HPDE6-E6E7 (cell line): ENCODE measurements at regions not wholly inside any gene's neighbourhood (a gene's known extent, or its start where the extent isn't known, plus 50 kb on each side); places are given as distances from the start of the nearest gene placed in this dataset.
"Not testable (repeated sequence)": the region's sequence is repeated elsewhere in the genome, so short reads cannot be mapped to it uniquely, and the experiment has no call there.

ENCODE experiments used
- DNase-seq: peaks from one replicate; pipeline ENCODE4 v3.0.0; 2011; ENCODE audit warnings: missing footprints; ENCODE audit errors: extremely low spot score

DNA sequence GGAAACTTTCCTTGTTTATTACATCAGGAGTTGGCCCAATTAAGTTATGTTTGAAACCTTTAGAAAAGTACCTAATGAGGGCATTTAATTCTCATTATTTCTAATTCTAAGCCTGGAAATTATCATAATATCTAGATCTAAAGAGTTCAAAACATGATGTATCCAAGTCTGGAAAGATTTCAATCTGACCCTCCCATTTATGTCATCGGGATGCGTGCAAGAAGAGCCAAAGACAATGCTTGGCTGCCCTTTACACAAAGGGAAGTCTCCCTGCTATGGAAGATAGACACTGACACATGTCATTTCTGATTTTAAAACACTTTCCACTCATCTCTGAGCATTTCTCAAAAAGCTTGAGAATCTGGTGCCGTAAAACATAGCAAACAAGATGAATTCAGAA is 222.4 kb downstream of the ANTXR2 start:
- DNase-seq = no peak

DNA sequence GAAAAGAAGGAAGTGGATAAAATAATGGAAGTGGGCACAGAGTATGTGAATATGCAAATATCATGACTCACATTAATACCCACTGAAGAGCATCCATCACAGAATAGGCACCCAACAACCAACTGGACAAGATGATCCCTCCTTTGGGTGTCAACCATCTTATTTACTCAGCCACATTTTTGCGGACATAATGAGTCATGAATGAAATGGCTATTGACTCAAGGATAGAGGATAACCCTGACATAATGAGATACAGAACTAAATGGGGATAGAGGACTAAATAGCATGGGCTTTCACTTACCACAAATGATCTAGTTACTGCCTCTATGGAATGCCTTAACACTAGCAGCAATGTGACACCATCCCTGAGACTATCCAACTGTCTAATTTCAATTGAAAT is 224.7 kb downstream of the ANTXR2 start:
- DNase-seq = no peak

DNA sequence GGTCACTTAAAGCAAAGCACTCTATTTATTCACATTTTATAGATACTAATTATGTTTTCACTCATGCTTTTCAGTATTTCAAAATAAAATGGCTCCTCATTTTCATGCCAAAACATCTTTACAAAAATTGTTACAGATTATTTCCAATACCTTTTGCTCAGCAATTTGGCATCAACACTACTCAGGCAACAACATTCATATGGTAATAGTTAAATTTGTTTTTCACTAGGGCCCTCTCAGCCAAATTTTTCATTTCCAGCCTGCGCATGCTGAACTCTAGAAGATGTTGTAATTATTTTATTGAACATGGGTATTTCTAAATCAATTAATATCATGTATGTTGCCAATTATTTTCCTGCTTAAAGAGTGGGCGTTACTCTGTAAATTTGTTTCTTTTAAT is 225.6 kb downstream of the ANTXR2 start:
- DNase-seq = no peak

DNA sequence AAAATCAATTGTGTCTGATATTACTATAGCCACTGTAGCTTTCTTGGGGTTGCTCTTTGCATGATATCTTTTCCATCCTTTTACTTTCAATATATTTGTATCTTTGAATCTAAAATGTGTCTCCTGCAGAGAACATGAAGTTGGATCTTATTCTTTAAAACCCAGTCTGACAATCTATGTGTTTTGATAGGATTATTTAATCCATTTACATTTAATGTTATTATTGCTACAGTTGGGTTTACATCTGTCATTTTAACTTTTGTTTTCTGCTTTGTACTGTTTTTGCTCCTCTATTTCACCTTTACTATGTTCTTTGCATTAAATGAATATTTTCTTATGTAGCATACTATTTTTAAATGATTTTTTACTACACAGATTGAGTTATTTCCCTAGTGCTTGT is 230.9 kb downstream of the ANTXR2 start:
- no peak for DNase-seq

DNA sequence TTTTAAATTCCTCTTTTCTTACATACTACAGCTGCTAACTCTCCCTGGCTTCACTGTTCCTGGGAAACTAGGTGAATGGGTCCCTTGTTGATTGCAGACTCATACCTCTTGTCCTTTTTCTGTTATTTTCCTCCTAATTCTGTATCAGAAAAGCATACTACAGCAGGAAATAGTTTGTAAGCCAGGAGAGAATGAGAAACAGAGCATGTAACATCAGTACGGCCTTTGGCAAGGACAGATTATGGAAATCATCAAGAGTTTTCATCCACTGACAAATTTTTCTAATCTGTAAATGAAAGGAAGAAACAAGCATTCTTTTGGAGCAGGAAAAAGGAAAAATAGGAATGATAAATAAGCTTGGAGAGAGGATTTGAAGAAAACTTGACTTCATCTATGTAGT is 239.2 kb downstream of the ANTXR2 start:
- no peak for DNase-seq

DNA sequence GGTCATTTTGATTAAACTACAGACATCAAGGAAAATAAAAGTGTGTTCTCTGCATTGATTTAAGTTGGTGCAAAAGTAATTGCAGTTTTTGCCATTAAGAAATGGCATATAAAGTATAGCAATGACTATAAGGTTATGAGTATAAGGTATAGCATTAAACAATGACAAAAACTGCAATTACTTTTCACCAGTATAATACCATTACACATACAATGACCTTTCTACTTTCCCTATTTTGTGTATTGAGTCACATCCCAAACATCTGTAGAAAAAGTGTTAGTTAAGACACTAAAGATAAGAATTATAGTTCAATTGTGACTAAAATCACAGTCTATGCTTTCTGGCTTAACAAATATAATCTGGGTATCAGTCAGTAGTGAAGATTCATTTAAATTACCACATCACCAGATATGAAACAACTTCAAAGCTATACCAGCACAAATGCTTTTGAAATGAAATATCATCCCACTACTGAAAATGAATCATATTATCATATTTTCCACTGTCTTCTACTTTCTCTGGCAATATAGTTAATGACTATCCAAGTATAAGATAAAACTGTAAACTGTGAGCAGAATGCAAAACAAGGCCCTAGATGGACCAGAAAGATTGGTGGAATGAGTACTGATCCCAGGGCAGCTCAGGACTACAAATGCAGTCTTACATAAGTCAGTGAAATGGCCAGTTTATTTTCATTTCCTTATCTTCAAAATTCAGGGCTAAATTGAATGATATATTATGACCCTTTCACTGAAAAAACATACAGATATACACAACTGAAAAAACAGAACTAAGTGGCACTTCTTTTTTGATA is 241.1 kb downstream of the ANTXR2 start:
- no peak for DNase-seq

DNA sequence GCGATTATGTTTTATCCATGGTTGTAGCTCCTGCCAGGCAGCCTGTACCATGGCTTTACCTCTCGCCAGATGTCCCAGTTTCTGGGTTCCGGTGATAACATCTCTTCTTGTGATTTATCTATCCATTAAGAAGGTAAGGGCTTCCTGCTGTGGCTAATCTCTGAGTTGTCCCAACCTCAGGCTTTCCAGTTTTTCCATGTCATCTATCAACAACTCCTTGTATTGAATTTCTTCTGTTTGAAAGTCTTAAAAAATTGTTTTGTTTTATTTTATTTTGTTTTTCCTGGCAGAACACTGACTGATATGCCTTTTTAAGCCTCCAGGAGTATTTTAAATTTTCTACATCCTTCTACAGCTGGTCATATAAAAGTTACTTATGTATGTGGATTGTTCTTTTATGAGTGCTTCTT is 241.9 kb downstream of the ANTXR2 start:
- DNase-seq = no peak

DNA sequence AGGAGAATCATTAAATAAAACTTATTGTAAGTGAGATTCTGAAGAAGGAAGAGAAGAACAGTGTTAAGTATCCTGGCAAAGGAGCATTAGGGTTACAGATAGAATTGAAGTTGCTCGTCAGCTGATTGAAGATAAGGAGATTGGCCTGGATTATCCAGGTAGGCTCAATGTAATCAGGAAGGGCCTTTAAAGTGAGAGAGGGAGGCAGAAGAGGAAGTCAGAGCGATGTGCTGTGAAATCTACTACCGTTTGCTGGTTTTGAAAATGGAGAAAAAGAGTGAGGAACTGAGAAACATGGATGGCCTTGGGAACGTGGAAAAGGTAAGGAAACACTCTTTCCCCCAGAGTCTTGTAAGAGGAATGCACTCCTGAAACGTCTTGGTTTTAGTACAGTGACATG is 245.7 kb downstream of the ANTXR2 start:
- DNase-seq = no peak

DNA sequence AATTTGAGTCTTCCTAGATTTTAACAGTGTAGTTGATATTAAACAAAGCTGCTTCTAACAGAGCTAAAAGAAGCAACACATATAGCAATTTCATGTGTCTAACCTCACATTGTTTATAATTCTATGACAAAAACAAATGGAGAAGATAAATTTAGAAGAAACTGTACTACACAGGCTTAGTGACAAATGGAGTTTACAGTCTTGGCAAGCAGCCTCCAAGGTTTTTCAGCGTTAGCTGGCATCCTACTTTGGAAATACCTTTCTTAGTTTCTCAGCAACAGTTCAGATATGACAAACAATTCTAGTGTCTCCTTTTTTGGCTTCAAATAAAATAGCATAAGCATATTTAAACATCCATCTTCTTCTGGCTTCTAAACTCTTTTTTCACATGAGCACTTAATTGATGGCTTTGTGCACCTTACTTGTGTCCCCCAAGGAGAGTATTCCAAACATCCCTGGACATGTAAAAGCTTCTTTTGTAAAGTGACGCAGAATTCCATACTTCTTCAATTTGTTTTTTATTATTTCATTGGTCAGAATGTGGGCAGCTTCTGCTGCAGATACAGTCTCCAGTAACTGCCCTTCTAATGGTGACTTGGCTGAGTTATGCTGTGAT is 249.8 kb downstream of the ANTXR2 start:
- no peak for DNase-seq

DNA sequence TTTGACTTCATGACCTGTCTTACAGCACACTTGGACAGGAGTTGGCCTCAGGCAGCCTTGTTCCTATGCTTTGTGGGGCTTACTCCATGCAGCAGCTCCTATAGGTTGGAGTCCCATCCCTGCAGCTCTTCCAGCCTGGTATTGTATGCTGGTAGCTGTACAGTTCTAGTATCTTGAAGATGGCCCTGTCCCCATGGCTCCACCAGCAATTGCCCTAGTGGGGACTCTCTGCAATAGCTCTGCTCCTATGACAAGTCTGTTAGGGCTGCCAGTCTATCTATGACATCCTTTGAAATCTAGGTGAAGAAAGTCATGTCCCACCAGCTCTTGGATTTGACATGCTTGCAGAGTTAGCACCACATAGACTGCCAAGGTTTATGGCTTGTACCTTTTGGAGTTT is 252.6 kb downstream of the ANTXR2 start:
- no peak for DNase-seq

DNA sequence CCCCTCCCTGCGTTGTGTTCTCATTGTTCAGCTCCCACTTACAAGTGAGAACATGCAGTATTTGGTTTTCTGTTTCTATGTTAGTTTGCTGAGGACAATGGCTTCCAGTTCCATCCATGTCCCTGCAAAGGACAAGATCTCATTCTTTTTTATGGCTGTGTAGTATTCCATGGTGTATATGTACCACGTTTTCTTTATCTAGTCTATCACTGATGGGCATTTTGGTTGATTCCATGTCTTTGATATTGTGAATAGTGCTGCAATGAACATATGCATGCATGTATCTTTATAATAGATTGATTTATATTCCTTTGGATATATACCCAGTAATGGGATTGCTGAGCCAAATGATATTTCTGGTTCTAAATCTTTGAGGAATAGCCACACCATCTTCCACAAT is 265.1 kb downstream of the ANTXR2 start:
- not testable (repeated sequence) for DNase-seq

DNA sequence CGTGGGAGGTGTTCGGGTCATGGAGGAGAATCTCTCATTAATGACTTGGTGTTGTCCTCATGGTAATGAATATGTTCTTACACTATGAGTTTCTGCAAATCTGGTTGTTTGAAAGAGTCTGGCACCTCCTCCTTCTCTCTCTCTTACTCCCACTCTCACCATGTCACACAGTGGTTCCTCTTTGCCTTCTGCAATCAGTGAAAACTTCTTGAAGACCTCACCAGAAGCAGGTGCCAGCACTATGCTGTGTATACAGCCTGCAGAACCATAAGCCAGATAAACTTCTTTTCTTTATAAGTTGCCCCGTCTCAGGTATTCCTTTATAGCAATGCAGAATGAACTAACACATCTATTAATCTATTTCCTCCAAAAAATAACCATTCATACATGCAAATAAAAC is 275.0 kb downstream of the ANTXR2 start:
- DNase-seq = no peak

DNA sequence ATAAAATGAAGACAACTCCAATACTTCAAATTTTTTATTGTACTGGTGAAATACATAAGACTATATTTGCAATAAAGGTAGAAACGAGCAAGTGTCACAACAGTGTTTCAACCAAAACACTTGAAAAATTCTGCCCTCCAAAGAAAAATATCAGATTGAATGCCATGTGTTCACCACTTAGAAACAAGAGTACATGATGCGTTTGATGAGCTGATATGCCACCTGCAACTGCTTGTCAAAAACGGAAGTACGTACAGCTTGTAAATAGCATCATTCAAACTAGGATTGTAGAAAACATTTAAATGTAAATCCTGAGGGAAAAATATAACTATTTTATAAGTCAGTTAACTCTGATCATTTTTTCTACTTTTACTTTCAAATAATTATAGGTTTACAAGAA is 276.1 kb downstream of the ANTXR2 start:
- no peak for DNase-seq

DNA sequence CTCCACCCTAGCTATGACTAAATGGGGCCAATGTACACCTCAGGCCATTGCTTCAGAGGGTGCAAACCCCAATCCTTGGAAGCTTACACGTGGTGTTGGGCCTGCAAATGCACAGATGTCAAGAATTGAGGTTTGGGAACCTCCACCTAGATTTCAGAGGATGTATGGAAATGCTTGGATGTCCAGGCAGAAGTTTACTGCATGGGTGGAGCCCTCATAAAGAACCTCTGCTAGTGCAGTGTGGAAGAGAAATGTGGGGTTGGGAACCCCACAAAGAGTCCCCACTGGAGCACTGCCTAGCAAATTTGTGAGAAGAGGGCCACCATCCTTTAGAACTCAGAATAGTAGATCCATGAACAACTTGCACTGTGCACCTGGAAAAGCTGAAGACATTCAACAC is 284.1 kb downstream of the ANTXR2 start:
- DNase-seq = no peak

DNA sequence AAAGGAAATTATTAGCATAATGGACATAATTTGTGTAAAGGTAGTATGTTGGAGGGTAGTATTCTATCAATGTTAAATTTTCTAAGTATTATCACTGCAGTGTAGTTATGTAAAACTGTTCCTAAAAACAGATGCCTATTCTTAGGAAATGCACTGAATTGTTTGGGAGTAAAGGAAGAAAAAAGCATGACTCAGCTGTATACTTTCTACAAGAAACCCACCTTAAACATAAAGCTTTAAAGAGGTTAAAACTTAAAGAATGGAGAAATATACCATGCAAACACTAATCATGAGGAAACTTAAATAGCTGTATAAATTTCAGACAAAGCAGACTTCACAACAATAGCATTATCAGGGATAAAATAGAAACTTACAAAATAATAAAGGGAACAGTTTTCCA is 292.9 kb downstream of the ANTXR2 start:
- no peak for DNase-seq

DNA sequence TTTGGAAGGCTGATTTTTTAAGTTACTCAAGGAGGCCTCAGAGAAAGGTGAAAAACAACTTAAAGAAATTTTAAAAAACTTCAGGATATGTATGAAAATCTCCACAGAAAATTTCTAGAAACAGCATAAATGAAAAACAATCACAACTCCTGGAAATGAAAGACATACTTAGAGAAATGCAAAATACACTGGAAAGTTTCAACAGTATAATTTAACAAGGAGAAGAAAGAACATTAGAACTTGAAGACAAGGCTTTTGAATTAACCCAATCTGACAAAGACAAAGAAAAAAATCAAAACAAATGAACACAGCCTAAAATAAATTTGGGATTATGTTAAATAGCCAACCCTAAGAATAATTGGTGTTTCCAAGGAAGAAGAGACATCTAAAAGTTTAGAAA is 300.5 kb downstream of the ANTXR2 start:
- no peak for DNase-seq

DNA sequence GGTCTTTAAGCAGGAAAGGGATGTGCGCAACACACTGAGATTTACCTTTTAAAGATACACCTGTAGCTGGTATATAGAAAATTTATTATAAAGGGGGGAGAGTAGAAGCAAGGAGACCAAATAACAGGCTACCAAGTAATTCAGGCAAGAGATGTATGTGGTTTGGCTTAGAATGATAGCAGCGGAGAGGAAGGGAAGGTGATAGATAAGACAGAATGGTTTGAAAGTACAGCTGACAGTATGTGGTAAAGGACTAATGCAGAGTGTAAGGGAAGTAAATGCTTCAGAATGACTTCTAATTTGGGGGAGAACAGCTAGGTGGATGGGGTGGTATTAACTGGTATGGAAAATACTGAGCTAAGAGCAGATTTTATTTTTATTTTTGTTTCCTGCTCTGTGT is 308.9 kb downstream of the ANTXR2 start:
- no peak for DNase-seq

DNA sequence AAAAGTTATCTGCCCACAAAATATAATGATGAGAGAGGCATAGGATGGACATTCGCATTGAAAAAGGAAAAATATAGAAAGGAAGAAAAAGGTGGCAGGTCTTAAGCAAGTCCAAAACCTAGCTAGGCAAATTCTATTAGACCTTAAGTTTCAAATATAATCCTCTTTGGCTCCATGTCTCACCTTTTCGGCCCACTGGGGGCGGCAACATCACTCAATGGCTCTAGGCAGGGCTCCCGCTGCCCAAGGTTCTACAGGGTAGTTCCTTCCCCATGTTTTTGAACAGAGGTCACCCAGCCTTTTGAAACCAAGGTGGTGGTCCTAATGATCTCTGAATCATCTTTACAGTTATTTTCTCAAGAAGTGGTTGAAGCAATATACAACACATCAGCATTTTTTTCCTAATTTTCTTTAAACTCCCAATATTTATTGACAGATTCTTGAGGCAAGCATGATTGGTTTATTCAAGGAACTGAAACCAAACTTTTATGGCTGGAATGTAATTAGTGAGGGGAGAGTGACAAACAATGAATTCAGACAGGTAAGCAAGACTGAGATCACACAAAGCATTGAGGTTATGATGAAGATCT is 309.4 kb downstream of the ANTXR2 start:
- no peak for DNase-seq

DNA sequence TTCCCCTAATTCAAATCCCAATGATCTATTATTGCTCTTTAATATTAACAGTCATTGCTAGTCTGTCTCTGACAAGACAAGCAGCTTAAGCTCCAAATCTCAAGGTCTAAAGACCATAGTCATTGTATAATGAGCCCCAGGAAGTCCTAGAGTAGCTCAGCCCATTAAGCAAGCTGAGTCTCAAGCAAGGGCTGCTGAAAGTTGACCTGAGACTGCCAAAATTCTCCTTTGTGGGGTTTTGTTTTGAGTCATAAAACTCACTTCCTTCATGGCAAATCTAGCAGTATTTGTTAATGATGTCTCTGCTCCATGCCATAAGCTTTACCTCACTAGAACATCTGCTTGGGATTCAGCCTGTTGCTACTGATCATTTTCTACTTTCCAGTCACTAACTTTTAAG is 313.2 kb downstream of the ANTXR2 start:
- no peak for DNase-seq

DNA sequence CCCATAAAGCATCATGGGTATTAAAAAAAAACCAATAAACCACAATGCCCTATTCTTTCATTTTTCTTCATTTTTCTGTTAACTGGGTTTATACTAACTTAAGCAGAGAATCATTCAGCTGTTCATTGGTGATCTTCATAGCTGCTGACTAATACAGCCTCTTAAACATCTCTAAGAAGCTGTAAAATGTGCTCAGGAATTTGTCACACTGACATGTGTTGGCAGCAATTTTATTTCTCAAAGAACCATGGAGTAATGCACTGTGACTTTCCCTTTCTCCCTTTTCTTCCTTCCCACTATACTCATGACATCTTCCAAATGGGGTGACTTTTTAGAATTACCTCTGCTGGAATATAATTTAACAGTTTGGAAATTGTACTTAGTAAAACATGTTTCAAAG is 315.4 kb downstream of the ANTXR2 start:
- no peak for DNase-seq

DNA sequence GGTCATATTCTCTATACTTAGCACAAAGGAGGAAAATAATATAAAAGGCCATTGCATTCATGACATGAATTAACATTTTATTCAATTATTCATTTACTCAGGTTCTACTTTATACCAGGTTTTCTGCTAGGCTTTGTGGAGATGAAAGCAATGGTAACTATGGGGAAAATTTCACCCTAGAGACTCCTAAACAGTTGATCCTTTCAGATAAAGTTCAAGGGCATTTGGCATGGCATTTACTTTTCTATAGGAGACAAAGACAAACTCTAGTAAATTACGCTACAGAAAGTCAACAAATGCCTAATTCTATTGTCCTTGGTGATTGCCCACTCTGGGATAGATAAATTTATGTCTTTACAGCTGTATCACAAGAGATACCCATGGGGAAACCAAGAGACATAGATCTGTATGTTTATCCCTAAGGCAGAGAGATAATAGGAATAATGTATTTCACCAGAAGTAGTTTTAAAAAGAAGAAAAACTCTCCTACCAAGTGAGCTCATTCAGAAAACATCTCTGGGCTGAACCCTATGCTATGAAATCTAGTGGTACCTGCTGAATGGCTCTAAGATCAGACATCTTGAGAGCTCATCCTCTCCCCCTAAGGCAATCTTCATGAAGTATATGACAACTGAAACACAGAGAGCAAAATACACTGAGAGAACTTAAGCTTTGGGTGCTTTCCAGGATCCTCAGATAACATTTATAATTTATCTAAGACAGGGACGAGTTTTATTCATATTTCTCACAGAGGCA is 316.7 kb downstream of the ANTXR2 start:
- no peak for DNase-seq

DNA sequence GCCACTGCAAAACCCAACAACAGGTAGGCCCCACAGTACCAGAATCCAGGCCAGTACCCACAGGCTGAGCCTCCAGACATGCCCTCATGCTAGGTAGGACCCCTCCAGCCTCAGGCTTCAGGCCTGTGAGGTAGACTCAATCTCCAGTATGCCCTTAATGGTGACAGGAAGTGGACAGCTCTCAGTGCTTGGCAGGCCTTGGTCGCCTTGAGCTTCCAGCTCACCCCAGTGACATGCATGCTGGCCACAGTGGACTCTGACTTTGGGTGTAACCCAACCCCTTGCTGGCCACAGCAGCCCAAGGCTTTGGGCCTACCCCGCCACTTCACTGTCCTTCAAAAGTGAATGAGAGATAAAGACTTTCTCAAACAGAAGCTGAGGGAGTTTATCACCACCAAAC is 324.2 kb downstream of the ANTXR2 start:
- no peak for DNase-seq

DNA sequence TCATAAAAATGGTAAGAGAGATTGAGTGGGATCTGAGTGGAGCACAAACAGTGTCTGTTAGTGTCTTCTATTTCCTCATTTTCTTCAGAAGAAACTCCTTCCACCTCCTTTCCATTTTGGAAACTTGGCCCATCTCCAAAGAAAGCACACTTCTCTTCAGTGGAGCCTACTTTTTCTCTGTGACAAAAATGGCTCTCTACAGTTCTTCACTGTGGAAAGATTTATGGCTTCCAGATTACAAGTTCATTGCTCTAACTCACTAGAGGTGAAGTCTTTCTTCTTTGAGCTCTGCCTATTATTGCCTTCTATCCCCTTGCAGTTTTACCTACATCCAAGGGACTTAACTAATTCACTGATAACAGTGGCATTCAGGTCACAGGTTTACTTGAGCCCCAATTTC is 325.8 kb downstream of the ANTXR2 start:
- no peak for DNase-seq
